ENCODE measurements at regions not wholly inside any gene's neighbourhood (a gene's known extent, or its start where the extent isn't known, plus 50 kb on each side); places are given as distances from the start of the nearest gene placed in this dataset.

GRCh38 chr3:135868801-135869200 lies 96.7 kb upstream of the PPP2R3A start:
- Histone ChIP-seq H3K9me3 (no peaks in the 10 kb centered on the region), H3K36me3 (no peaks in the 10 kb centered on the region), H3K27ac (no peak overlapping the region), H3K4me3 (no peak overlapping the region), H3K9ac (ENCODE audit: low read depth in 2 of 2, low read length in 2 of 2) (no peak overlapping the region), H3K4me1 (no peaks in the 10 kb centered on the region), H3K27me3 (no peaks in the 10 kb centered on the region)
- intact Hi-C loops (cut with DNase I) = no loop called here
- no peak for TF ChIP-seq CTCF (IDR thresholded peaks at IDR 0.05)
- no peak for DNase-seq

DNA sequence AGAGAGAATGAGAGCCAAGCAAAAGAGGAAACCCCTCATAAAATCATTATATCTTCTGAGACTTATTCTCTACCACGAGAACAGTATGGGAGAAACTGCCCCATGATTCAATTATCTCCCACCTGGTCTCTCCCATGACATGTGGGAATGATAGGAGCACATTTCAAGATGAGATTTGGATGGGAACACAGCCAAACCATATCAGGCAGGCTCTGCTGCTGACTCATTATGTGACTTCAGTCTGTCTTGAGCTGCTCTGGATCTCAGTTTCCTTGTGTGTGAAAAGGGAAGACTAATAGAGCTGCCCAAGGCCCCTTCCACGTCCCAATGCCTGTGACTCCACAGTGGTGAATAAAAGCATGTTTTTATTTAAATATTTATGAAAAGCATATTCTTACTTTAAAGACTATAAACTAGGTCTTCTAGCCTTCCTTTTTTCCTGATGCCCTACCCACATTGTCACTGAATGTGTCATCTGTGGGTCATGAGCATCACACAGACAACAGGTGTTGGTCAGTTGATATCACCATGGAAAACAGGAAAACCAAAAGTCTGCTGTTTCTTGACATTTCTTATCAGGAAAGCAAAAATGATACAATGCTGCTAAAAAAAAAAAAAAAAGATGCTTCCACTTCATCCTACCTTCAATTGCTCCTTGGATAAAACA lies 96.0 kb upstream of the PPP2R3A start:
- Histone ChIP-seq H3K4me3 (no peak overlapping the region), H3K9me3 (no peaks in the 10 kb centered on the region), H3K27ac (no peak overlapping the region), H3K9ac (ENCODE audit: low read depth in 2 of 2, low read length in 2 of 2) (no peak overlapping the region), H3K27me3 (no peaks in the 10 kb centered on the region), H3K4me1 (no peaks in the 10 kb centered on the region), H3K36me3 (no peaks in the 10 kb centered on the region)
- intact Hi-C loops (cut with DNase I) = no loop called here
- DNase-seq = no peak
- no peak for TF ChIP-seq CTCF (IDR thresholded peaks at IDR 0.05)

GRCh38 chr3:135871311-135871710 lies 94.2 kb upstream of the PPP2R3A start:
- no peaks in the 10 kb centered on the region for H3K27me3 ChIP-seq
- no peaks in the 10 kb centered on the region for H3K36me3 ChIP-seq
- H3K9me3 ChIP-seq = no peaks in the 10 kb centered on the region
- no peak for DNase-seq
- H3K4me3 ChIP-seq = no peak overlapping the region
- H3K27ac ChIP-seq = no peak overlapping the region
- no peak overlapping the region for H3K9ac ChIP-seq (ENCODE audit: low read depth in 2 of 2, low read length in 2 of 2)
- TF ChIP-seq CTCF (IDR thresholded peaks at IDR 0.05) = no peak
- intact Hi-C loops (cut with DNase I) = no loop called here
- H3K4me1 ChIP-seq = no peaks in the 10 kb centered on the region

DNA sequence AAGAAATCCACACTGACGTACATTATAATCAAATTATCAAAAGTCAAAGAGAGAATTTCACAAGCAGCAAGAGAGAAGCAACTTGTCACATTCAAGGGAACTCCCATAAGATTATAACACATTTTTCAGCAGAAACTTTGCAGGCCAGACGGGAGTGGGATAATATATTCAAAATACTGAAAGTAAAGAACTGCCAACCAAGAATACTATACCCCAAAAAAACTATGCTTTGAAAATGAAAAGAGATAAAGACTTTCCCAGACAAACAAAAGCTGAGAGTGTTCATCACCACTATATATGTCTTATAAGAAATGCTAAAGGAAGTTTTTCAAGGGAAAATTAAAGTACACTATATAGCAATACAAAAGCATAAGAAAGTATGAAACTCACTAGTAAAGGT lies 91.5 kb upstream of the PPP2R3A start:
- intact Hi-C loops (cut with DNase I) = no loop called here
- H3K9ac ChIP-seq (ENCODE audit: low read depth in 2 of 2, low read length in 2 of 2) = no peak overlapping the region
- no peaks in the 10 kb centered on the region for H3K36me3 ChIP-seq
- H3K27me3 ChIP-seq = no peaks in the 10 kb centered on the region
- TF ChIP-seq CTCF (IDR thresholded peaks at IDR 0.05) = no peak
- no peaks in the 10 kb centered on the region for H3K4me1 ChIP-seq
- H3K4me3 ChIP-seq = no peak overlapping the region
- H3K9me3 ChIP-seq = no peaks in the 10 kb centered on the region
- no peak for DNase-seq
- no peak overlapping the region for H3K27ac ChIP-seq

- no peaks in the 10 kb centered on the region for H3K36me3 ChIP-seq
- H3K27me3 ChIP-seq = no peaks in the 10 kb centered on the region
- no peaks in the 10 kb centered on the region for H3K9me3 ChIP-seq
- no peak overlapping the region for H3K4me3 ChIP-seq
- H3K4me1 ChIP-seq = no peaks in the 10 kb centered on the region
- no peak for TF ChIP-seq CTCF (IDR thresholded peaks at IDR 0.05)
- H3K9ac ChIP-seq (ENCODE audit: low read depth in 2 of 2, low read length in 2 of 2) = no peak overlapping the region
- DNase-seq = no peak
- intact Hi-C loops (cut with DNase I) = no loop called here
- H3K27ac ChIP-seq = no peak overlapping the region
These were observed 87.0 kb upstream of the PPP2R3A start for GRCh38 chr3:135878501-135878900.
